Upper lobe of left lung (tissue), 4 donors: ENCODE measurements at regions not wholly inside any gene's neighbourhood (a gene's known extent, or its start where the extent isn't known, plus 50 kb on each side); places are given as distances from the start of the nearest gene placed in this dataset.

Experiments
- CTCF ChIP-seq, 6 experiments: fragments of 450-650 bp in 4 of 6; fragments of 200-600 bp in 2 of 6; sonication (generic) in 2 of 6; IDR thresholded peaks; one replicate each; pipeline ENCODE4 v1.5.1; 2016 to 2019; ENCODE audit warnings: antibody characterized with exemption in 6 of 6
- EP300 ChIP-seq, 4 donors: sonication (generic); formaldehyde crosslinking; IDR thresholded peaks; one replicate each; pipeline ENCODE4 v1.5.1; 2017; ENCODE audit warnings: antibody characterized with exemption in 4 of 4, control low read depth in 2 of 4
- POLR2A ChIP-seq, 4 donors: fragments of 450-650 bp; IDR thresholded peaks; one replicate each; pipeline ENCODE4 v1.5.1; 2016 to 2017; ENCODE audit warnings: antibody characterized with exemption in 4 of 4, mild to moderate bottlenecking in 2 of 4
- POLR2AphosphoS5 ChIP-seq, 2 donors: sonication (generic); formaldehyde crosslinking; IDR thresholded peaks; one replicate each; pipeline ENCODE4 v1.5.1; 2017; ENCODE audit warnings: antibody characterized with exemption in 2 of 2

GRCh38 chr1:234918961-234919761 is 209.5 kb downstream of the TOMM20 start:
- TF ChIP-seq POLR2A (IDR thresholded peaks at IDR 0.05) (no peak), CTCF (IDR thresholded peaks at IDR 0.05) (no peak), POLR2AphosphoS5 (IDR thresholded peaks at IDR 0.05) (peak; percentile 35 to 43), EP300 (IDR thresholded peaks at IDR 0.05) (peak in 1 of 4 donors; percentile 60)
